ENCODE measurements at regions not wholly inside any gene's neighbourhood (a gene's known extent, or its start where the extent isn't known, plus 50 kb on each side); places are given as distances from the start of the nearest gene placed in this dataset.

DNA sequence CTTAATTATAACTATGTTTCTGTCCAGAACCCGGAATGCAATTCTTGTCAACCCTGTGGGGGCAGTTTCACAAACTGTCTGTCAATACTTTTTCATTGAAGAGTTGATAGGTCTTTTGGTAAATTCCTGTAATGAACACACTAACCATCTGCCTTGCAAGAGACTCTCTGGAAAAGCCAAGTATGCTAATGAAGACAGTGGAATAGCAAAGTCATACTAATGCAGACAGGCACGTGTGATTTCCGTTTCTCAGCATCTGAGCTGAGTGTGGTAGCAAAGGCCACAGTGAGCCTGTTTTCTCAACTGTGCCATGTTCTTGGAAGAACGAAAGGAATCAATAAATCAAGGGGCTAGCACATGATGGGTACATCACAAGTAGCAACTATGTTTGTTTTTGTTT is 494.1 kb upstream of the NRP1 start:
- TF ChIP-seq POLR2AphosphoS5 (IDR thresholded peaks at IDR 0.05) = no peak
- TF ChIP-seq, protein P1, sequence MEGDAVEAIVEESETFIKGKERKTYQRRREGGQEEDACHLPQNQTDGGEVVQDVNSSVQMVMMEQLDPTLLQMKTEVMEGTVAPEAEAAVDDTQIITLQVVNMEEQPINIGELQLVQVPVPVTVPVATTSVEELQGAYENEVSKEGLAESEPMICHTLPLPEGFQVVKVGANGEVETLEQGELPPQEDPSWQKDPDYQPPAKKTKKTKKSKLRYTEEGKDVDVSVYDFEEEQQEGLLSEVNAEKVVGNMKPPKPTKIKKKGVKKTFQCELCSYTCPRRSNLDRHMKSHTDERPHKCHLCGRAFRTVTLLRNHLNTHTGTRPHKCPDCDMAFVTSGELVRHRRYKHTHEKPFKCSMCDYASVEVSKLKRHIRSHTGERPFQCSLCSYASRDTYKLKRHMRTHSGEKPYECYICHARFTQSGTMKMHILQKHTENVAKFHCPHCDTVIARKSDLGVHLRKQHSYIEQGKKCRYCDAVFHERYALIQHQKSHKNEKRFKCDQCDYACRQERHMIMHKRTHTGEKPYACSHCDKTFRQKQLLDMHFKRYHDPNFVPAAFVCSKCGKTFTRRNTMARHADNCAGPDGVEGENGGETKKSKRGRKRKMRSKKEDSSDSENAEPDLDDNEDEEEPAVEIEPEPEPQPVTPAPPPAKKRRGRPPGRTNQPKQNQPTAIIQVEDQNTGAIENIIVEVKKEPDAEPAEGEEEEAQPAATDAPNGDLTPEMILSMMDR (IDR thresholded peaks at IDR 0.05) = no peak
